Suprapubic skin (tissue), 4 donors: ENCODE measurements at regions not wholly inside any gene's neighbourhood (a gene's known extent, or its start where the extent isn't known, plus 50 kb on each side); places are given as distances from the start of the nearest gene placed in this dataset.

Experiments
- DNase-seq, 2 donors: peaks; one replicate each; pipeline ENCODE4 v3.0.0-alpha.2; 2019; ENCODE audit warnings: low spot score in 2 of 2
- H3K27ac ChIP-seq: fragments of 200-600 bp; sonication (generic); one replicate; pipeline ENCODE4 v1.5.1; 2019
- H3K27me3 ChIP-seq: fragments of 200-600 bp; sonication (generic); one replicate; pipeline ENCODE4 v1.5.1; 2019
- H3K36me3 ChIP-seq: fragments of 200-600 bp; sonication (generic); one replicate; pipeline ENCODE4 v1.5.1; 2019
- H3K4me1 ChIP-seq: fragments of 200-600 bp; sonication (generic); one replicate; pipeline ENCODE4 v1.5.1; 2019
- H3K4me3 ChIP-seq: fragments of 200-600 bp; sonication (generic); one replicate; pipeline ENCODE4 v1.5.1; 2019; ENCODE audit warnings: mild to moderate bottlenecking
- H3K9me3 ChIP-seq: fragments of 200-600 bp; sonication (generic); one replicate; pipeline ENCODE4 v1.5.1; 2019
- EP300 ChIP-seq: sonication (generic); formaldehyde crosslinking; IDR thresholded peaks from one replicate; pipeline ENCODE4 v1.6.1; 2017; ENCODE audit warnings: antibody characterized with exemption
- POLR2A ChIP-seq, 2 donors: fragments of 450-650 bp; IDR thresholded peaks; one replicate each; pipeline ENCODE4 v1.6.1; 2017; ENCODE audit warnings: antibody characterized with exemption in 2 of 2, mild to moderate bottlenecking in 2 of 2, moderate library complexity in 2 of 2
- POLR2AphosphoS5 ChIP-seq, 3 donors: sonication (generic); formaldehyde crosslinking; IDR thresholded peaks; one replicate each; pipeline ENCODE4 v1.6.1; 2017; ENCODE audit warnings: antibody characterized with exemption in 3 of 3
- WGBS: methylation state at CpG from one replicate; pipeline ENCODE4 v1.1.5; 2018; 5-methylcytosine and 5-hydroxymethylcytosine counted together
- TF ChIP-seq, protein P1 (sequence below), 2 donors: fragments of 200-600 bp in 1 of 2; fragments of 450-650 bp in 1 of 2; sonication (generic) in 1 of 2; IDR thresholded peaks; one replicate each; pipeline ENCODE4 v1.5.1; 2016 to 2019; ENCODE audit warnings: antibody characterized with exemption in 2 of 2, mild to moderate bottlenecking in 1 of 2, moderate library complexity in 1 of 2

DNA sequence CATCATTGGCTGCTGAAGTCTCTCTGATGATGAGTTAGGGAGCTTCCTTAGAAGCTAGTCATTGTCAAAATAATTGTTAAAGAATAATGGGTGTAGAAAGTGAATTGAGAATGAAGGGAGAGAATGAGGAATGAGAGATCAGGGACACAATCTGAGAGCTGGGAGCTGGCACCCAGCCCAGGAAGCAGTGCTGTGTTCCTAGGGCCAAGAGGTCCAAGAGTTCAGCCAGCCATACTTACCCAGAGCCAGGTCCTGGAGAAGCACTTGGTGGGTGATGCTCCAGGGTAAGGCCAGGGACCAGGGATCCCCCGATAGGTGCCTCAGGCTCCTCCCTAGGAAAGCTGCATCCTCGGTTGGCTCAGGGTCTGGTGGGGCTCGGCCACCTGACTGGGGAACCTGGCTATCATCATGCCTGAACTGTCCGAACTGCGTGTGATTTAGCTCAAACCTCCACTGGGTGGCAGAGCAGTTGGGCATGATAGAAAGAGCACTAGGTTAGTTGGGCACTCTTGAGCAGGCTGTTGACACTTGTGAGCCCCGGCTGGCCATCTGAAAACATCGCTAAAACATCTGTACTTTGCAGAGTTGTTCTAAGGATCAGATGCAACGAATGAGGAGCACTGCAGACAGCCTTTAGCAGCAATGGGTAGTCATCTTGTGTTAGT, 123.9 kb upstream of the NCAM1 start:
- TF ChIP-seq POLR2A (IDR thresholded peaks at IDR 0.05) (no peak), POLR2AphosphoS5 (IDR thresholded peaks at IDR 0.05) (no peak), EP300 (no peak)
- TF ChIP-seq, protein P1, sequence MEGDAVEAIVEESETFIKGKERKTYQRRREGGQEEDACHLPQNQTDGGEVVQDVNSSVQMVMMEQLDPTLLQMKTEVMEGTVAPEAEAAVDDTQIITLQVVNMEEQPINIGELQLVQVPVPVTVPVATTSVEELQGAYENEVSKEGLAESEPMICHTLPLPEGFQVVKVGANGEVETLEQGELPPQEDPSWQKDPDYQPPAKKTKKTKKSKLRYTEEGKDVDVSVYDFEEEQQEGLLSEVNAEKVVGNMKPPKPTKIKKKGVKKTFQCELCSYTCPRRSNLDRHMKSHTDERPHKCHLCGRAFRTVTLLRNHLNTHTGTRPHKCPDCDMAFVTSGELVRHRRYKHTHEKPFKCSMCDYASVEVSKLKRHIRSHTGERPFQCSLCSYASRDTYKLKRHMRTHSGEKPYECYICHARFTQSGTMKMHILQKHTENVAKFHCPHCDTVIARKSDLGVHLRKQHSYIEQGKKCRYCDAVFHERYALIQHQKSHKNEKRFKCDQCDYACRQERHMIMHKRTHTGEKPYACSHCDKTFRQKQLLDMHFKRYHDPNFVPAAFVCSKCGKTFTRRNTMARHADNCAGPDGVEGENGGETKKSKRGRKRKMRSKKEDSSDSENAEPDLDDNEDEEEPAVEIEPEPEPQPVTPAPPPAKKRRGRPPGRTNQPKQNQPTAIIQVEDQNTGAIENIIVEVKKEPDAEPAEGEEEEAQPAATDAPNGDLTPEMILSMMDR (IDR thresholded peaks at IDR 0.05) = no peak
- H3K27me3 ChIP-seq = peaks cover 7% of the 10 kb centered on the region
- H3K36me3 ChIP-seq = no peaks in the 10 kb centered on the region
- H3K4me3 ChIP-seq = no peak overlapping the region
- no peaks in the 10 kb centered on the region for H3K4me1 ChIP-seq
- DNase-seq = no peak
- H3K27ac ChIP-seq = no peak overlapping the region
- H3K9me3 ChIP-seq = no peaks in the 10 kb centered on the region
- 67% methylated on average over 5 of the region's 8 CpGs for WGBS

DNA sequence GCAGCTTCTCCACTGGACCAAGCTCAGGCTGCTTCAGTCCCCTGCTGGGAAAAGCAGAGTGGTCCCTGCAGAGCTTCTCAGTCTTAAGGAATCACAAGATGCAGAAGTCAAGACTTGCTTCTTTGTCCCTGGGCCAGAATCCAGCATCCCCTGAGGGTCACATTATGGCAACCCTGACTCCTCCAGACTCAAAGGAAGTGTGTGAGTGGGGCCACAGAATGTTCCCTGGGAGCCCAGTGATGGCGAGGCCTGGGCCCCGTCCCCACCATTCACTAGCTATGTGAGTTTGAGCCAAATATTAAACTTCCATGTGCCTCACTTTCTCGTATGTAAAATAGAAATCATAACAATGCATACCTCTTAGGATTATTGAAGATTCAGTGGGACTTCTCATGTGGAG, 122.2 kb upstream of the NCAM1 start:
- Histone ChIP-seq H3K4me1 (no peaks in the 10 kb centered on the region), H3K36me3 (no peaks in the 10 kb centered on the region), H3K27ac (no peak overlapping the region), H3K27me3 (peaks cover 6% of the 10 kb centered on the region), H3K9me3 (no peaks in the 10 kb centered on the region), H3K4me3 (no peak overlapping the region)
- DNase-seq = no peak
- 83% methylated on average over 3 of the region's 3 CpGs for WGBS
- TF ChIP-seq EP300 (no peak), POLR2A (IDR thresholded peaks at IDR 0.05) (no peak), POLR2AphosphoS5 (IDR thresholded peaks at IDR 0.05) (no peak)
- TF ChIP-seq, protein P1 (IDR thresholded peaks at IDR 0.05) = no peak

DNA sequence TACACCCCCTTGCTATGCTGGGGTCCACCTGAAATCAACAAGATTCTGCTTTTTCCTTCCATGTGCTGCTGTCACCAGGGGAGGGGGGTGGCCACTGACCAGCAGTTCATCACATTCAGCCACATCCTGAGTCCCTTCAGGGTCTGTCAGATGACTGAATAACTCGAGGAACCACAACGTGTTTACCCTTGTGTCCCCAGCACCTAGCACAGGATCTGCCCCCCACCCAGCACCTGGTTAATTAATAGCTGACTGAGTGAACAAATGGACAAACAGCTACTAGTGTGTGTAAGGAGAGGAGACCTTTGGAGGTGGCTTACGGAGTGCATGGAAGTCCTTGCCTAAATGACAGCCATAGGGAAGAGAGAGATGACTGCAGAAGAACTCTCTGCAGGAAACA, 119.5 kb upstream of the NCAM1 start:
- no peak for TF ChIP-seq EP300
- no peak for TF ChIP-seq POLR2A (IDR thresholded peaks at IDR 0.05)
- TF ChIP-seq, protein P1 (IDR thresholded peaks at IDR 0.05) = no peak
- no peak for TF ChIP-seq POLR2AphosphoS5 (IDR thresholded peaks at IDR 0.05)
- no peaks in the 10 kb centered on the region for H3K36me3 ChIP-seq
- DNase-seq = no peak
- no peaks in the 10 kb centered on the region for H3K4me1 ChIP-seq
- H3K27me3 ChIP-seq = no peaks in the 10 kb centered on the region
- H3K9me3 ChIP-seq = no peaks in the 10 kb centered on the region
- no peak overlapping the region for H3K4me3 ChIP-seq
- WGBS = 65% methylated on average over 3 of the region's 3 CpGs
- no peak overlapping the region for H3K27ac ChIP-seq

DNA sequence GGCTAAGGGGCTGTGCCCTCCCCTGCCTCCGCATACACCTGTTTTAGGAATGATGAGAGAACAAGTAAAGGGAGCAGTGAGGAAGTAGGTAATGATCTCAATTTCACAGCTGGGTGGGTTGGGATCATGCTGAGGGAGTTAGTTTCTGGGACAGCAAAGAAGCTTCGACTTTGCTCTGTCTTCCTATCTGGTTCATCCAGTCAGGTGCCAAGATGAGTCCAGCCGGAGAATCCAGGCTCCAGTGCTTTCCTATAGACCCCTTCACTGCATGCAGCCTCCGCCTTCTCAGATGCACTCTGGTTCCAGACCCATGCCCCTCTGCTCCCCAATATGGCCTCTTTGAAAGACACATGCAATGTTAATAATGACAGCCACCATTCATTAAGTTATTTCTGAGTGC, 119.1 kb upstream of the NCAM1 start:
- H3K9me3 ChIP-seq = no peaks in the 10 kb centered on the region
- 83% methylated on average over 4 of the region's 4 CpGs for WGBS
- TF ChIP-seq EP300 (no peak), POLR2A (IDR thresholded peaks at IDR 0.05) (no peak), POLR2AphosphoS5 (IDR thresholded peaks at IDR 0.05) (no peak)
- TF ChIP-seq, protein P1 (IDR thresholded peaks at IDR 0.05) = no peak

DNA sequence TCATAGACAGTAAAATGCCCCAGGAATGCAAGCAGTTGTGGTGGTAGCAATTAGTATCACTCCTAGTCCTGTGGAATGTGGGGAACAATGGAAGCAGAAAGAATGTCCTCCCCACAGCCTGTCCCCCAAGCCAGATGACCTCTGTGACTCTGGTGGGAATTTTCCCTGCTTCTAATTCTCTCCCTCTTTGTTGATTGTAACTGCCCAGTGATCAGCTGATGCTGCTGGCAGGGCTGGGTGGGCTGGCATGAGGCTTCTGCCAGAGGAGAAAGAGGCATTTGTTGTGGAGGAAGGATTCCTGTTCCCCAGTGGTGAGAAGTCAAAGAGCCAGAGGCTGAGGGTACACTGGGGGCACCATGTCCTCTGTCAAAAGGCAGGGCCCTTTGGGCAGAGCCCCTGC, 116.7 kb upstream of the NCAM1 start:
- DNase-seq = no peak
- Histone ChIP-seq H3K4me1 (no peaks in the 10 kb centered on the region), H3K36me3 (no peaks in the 10 kb centered on the region), H3K27ac (no peak overlapping the region), H3K27me3 (no peaks in the 10 kb centered on the region), H3K9me3 (no peaks in the 10 kb centered on the region), H3K4me3 (no peak overlapping the region)
- no peak for TF ChIP-seq POLR2AphosphoS5 (IDR thresholded peaks at IDR 0.05)
- no peak for TF ChIP-seq POLR2A (IDR thresholded peaks at IDR 0.05)
- TF ChIP-seq EP300 = no peak
- TF ChIP-seq, protein P1 (IDR thresholded peaks at IDR 0.05) = no peak

More for the DNA sequence above, 119.1 kb upstream of the NCAM1 start:
- no peaks in the 10 kb centered on the region for H3K4me1 ChIP-seq
- no peak for DNase-seq
- H3K27ac ChIP-seq = no peak overlapping the region
- H3K36me3 ChIP-seq = no peaks in the 10 kb centered on the region
- H3K27me3 ChIP-seq = no peaks in the 10 kb centered on the region
- no peak overlapping the region for H3K4me3 ChIP-seq
